ENCODE measurements at regions not wholly inside any gene's neighbourhood (a gene's known extent, or its start where the extent isn't known, plus 50 kb on each side); places are given as distances from the start of the nearest gene placed in this dataset.
A peak's percentile ranks its signal among the peaks of the same experiment; 100 is the strongest.

DNA sequence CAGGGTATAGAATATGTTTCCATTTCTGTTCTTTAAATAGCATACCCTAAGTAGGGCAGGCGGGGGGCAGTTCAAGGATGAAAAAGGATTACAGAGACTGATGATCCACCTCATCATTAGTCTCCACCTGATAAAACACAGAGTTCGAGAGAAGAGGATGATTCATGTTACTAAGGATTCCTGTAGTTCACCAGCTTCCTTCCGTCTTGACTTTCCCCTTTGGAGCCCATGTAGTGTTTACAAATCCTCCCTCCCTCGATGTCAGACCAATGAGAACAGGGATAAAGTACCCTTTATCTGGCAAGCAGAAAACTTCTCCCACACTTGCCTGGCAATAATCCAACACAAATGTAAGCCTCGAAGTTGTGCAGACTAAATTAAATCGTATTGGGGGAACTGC lies 526.3 kb upstream of the FAM241A start:
- Mint-ChIP-seq H3K9me3 (no peaks in the 10 kb centered on the region; the same call in 1 of the 2 replicates), H3K4me3 (no peak overlapping the region), H3K36me3 (ENCODE audit: low read depth) (peaks cover 8% of the 10 kb centered on the region; the same call in 1 of the 2 replicates), H3K27ac (no peak overlapping the region), H3K27me3 (ENCODE audit: insufficient read depth) (no peaks in the 10 kb centered on the region; the same call in 1 of the 2 replicates), H3K4me1 (ENCODE audit: low read depth) (peaks cover 9% of the 10 kb centered on the region)
- DNase-seq = no peak
- TF ChIP-seq CTCF (IDR thresholded peaks at IDR 0.05) = no peak

GRCh38 chr4:111628437-111628836 lies 516.8 kb upstream of the FAM241A start:
- Mint-ChIP-seq H3K27me3 (ENCODE audit: insufficient read depth) (no peaks in the 10 kb centered on the region), H3K4me1 (ENCODE audit: low read depth) (peaks cover 34% of the 10 kb centered on the region), H3K9me3 (no peaks in the 10 kb centered on the region; the same call in none of the 2 replicates), H3K36me3 (ENCODE audit: low read depth) (peaks cover 14% of the 10 kb centered on the region), H3K4me3 (no peak overlapping the region), H3K27ac (no peak overlapping the region)
- TF ChIP-seq CTCF (IDR thresholded peaks at IDR 0.05) = no peak
- no peak for DNase-seq

- Mint-ChIP-seq H3K27ac (no peak overlapping the region), H3K4me3 (no peak overlapping the region), H3K36me3 (ENCODE audit: low read depth) (peaks cover 9% of the 10 kb centered on the region), H3K27me3 (ENCODE audit: insufficient read depth) (no peaks in the 10 kb centered on the region), H3K4me1 (ENCODE audit: low read depth) (peaks cover 45% of the 10 kb centered on the region), H3K9me3 (no peaks in the 10 kb centered on the region; the same call in 1 of the 2 replicates)
- DNase-seq = peak; percentile 48
- peak; percentile 80 for TF ChIP-seq CTCF (IDR thresholded peaks at IDR 0.05)
Observed at GRCh38 chr4:111630705-111631104, 514.5 kb upstream of the FAM241A start.

DNA sequence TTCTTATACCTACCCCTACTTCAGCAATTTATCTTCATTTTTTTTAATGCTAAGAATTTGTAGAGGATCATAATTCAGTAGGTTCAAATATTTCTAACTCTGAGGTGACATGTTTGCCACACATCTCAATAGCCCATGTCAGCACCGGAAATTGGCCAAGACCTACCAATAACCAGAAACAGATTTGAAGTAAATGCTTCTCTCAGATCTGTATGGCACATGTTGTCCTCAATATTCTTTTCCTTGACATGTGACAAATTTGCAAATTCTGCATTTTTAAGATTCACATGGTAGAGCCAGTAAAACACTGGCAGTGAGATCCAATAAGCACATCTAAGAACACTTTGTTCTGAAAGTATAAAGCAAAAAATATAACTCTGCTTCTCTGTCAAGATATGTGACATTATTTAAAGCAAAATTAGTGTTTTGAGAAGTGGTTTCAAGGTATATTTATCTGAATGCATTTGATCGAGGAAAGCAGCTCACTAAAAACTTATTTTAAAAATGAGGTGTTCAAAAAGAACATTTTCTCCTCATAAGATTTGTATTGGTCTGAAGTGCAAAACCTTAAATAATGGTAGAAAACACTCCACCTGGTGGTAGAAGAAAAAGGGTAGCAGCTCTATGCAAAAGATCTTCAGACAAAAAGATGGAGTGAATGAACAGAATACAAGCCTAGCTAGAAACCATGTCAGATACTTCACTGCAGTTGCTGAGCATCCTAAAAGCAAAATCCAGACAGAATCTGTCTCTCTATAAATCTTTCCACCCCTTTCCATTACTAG lies 513.8 kb upstream of the FAM241A start:
- H3K4me3 Mint-ChIP-seq = no peak overlapping the region
- DNase-seq = peak; percentile 47
- TF ChIP-seq CTCF (IDR thresholded peaks at IDR 0.05) = peak; percentile 88
- H3K27ac Mint-ChIP-seq = no peak overlapping the region
- peaks cover 45% of the 10 kb centered on the region for H3K4me1 Mint-ChIP-seq (ENCODE audit: low read depth)
- H3K36me3 Mint-ChIP-seq (ENCODE audit: low read depth) = peaks cover 9% of the 10 kb centered on the region
- no peaks in the 10 kb centered on the region; the same call in 1 of the 2 replicates for H3K9me3 Mint-ChIP-seq
- no peaks in the 10 kb centered on the region for H3K27me3 Mint-ChIP-seq (ENCODE audit: insufficient read depth)

DNA sequence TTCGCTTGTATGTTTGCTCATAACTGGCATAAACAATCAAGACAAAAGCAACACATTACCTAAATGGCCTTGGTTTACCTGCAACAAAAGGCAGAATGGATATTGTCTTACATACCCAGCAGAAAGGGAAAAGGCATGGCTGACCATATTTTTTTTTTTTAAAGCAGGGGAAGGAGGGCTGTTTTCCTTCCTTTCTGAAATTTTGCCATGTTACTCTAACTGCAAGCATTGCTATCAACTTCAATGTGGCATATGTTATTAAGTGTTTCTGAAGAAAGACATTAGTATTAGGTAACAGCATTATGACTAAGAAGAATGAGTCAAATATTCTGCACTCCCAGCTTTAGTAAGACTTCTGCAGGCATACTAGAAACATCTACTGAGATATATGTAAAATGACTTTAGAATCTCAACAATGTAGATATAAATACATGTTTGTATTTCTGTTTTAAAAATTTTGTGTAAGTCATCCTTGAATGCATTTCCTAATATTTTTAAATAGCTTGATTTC lies 512.6 kb upstream of the FAM241A start:
- H3K27ac Mint-ChIP-seq = peak overlapping the region; percentile 38; the same call in 1 of the 2 replicates
- H3K36me3 Mint-ChIP-seq (ENCODE audit: low read depth) = peaks cover under 1% of the 10 kb centered on the region
- no peaks in the 10 kb centered on the region for H3K27me3 Mint-ChIP-seq (ENCODE audit: insufficient read depth)
- no peak overlapping the region for H3K4me3 Mint-ChIP-seq
- DNase-seq = peak; percentile 54
- no peak for TF ChIP-seq CTCF (IDR thresholded peaks at IDR 0.05)
- H3K4me1 Mint-ChIP-seq (ENCODE audit: low read depth) = peaks cover 45% of the 10 kb centered on the region
- no peaks in the 10 kb centered on the region; the same call in 1 of the 2 replicates for H3K9me3 Mint-ChIP-seq
